ENCODE measurements at regions not wholly inside any gene's neighbourhood (a gene's known extent, or its start where the extent isn't known, plus 50 kb on each side); places are given as distances from the start of the nearest gene placed in this dataset.

GRCh38 chr6:14659841-14660240 is 542.3 kb downstream of the CD83 start:
- no peak for TF ChIP-seq CTCF (IDR thresholded peaks at IDR 0.05)

- no peak for TF ChIP-seq CTCF (IDR thresholded peaks at IDR 0.05)
These were observed 543.4 kb downstream of the CD83 start for GRCh38 chr6:14660806-14661579.

GRCh38 chr6:14661691-14662090 is 544.1 kb downstream of the CD83 start:
- no peak for TF ChIP-seq CTCF (IDR thresholded peaks at IDR 0.05)

GRCh38 chr6:14664112-14664601 is 546.6 kb downstream of the CD83 start:
- TF ChIP-seq CTCF (IDR thresholded peaks at IDR 0.05), result no peak

GRCh38 chr6:14664621-14665315 is 547.2 kb downstream of the CD83 start:
- no peak for TF ChIP-seq CTCF (IDR thresholded peaks at IDR 0.05)

GRCh38 chr6:14665827-14666724 is 548.5 kb downstream of the CD83 start:
- TF ChIP-seq CTCF (IDR thresholded peaks at IDR 0.05), result no peak

- TF ChIP-seq CTCF (IDR thresholded peaks at IDR 0.05), result no peak
These were observed 553.2 kb downstream of the CD83 start for GRCh38 chr6:14670806-14671205.
